ENCODE measurements at regions not wholly inside any gene's neighbourhood (a gene's known extent, or its start where the extent isn't known, plus 50 kb on each side); places are given as distances from the start of the nearest gene placed in this dataset.

DNA sequence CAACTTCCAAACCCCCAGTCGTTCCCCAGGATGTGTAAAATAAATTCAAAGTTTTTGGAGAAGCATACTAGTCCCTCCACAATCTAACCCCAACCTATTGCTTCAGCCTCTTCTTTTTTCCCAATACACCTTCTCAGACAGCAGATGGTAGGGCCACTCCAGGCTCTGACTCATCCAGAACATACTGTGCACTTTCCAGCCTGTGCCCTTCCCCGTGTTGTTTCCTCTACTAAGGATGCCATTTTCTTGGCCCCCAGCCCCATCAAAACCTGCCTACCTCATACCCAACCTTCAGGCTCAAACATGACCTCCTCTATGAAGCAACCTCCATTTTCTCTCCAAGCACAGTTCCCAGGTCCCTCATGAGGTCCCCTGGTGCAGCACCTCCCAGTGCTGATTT lies 669.3 kb downstream of the BCL11A start:
- Histone ChIP-seq H3K4me3 (ENCODE audit: low read length) (no peak overlapping the region), H3K27me3 (ENCODE audit: control insufficient read depth, insufficient read depth, low read length) (no peaks in the 10 kb centered on the region), H3K9me3 (replicated peaks; ENCODE audit: low read length) (no peaks in the 10 kb centered on the region), H3K4me2 (ENCODE audit: low read length) (no peak overlapping the region), H3K36me3 (ENCODE audit: insufficient read depth, low read length) (no peaks in the 10 kb centered on the region), H3K9ac (ENCODE audit: low read depth, low read length) (no peak overlapping the region), H3K4me1 (ENCODE audit: control insufficient read depth, insufficient read depth, low read length) (no peaks in the 10 kb centered on the region)

DNA sequence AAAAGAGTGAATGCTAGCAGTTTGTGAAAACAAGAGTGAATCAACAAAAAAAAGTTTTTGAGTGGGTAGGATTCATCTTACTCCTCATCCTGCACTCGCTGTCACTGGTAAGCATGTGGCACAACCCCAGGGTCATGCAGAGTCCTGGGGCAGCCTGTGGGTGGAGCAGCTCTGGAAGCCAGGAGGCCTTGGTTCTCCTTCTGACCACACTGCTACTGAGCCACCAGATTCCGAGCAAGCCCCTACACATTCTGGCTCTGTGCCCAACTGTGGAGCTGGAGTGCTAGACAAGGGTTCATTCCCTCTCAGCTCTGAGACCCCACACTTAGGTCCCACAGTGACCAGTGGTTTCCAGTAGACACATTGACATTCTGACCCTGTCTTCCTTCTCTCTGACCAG lies 670.6 kb downstream of the BCL11A start:
- H3K4me2 ChIP-seq (ENCODE audit: low read length), result no peak overlapping the region
- no peaks in the 10 kb centered on the region for H3K36me3 ChIP-seq (ENCODE audit: insufficient read depth, low read length)
- H3K9ac ChIP-seq (ENCODE audit: low read depth, low read length), result no peak overlapping the region
- H3K9me3 ChIP-seq (replicated peaks; ENCODE audit: low read length), result no peaks in the 10 kb centered on the region
- H3K4me3 ChIP-seq (ENCODE audit: low read length), result no peak overlapping the region
- no peaks in the 10 kb centered on the region for H3K4me1 ChIP-seq (ENCODE audit: control insufficient read depth, insufficient read depth, low read length)
- no peaks in the 10 kb centered on the region for H3K27me3 ChIP-seq (ENCODE audit: control insufficient read depth, insufficient read depth, low read length)

DNA sequence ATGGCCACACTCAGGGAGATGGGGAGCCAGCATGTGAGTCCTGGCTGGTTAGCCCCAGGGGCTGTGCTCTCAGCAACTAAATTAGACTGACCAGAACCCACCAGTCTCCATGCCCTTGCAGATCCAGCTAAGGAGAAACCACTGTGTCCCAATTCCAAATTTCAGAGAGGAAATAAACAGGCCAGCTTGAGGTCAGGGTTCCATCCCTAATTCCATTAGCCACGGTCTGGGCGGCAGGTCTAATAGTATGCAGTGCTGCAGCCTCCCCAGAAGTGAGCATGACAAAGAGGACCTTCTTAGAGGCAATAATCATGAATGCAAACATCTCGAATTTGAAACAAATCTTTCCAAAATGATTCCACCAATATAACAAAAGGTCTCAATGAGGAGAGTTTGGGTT lies 671.2 kb downstream of the BCL11A start:
- no peak overlapping the region for H3K4me2 ChIP-seq (ENCODE audit: low read length)
- H3K9me3 ChIP-seq (replicated peaks; ENCODE audit: low read length), result no peaks in the 10 kb centered on the region
- no peak overlapping the region for H3K9ac ChIP-seq (ENCODE audit: low read depth, low read length)
- H3K36me3 ChIP-seq (ENCODE audit: insufficient read depth, low read length), result no peaks in the 10 kb centered on the region
- no peak overlapping the region for H3K4me3 ChIP-seq (ENCODE audit: low read length)
- no peaks in the 10 kb centered on the region for H3K27me3 ChIP-seq (ENCODE audit: control insufficient read depth, insufficient read depth, low read length)
- H3K4me1 ChIP-seq (ENCODE audit: control insufficient read depth, insufficient read depth, low read length), result no peaks in the 10 kb centered on the region

- Histone ChIP-seq H3K4me1 (ENCODE audit: control insufficient read depth, insufficient read depth, low read length) (no peaks in the 10 kb centered on the region), H3K9me3 (replicated peaks; ENCODE audit: low read length) (no peaks in the 10 kb centered on the region), H3K4me2 (ENCODE audit: low read length) (no peak overlapping the region), H3K4me3 (ENCODE audit: low read length) (no peak overlapping the region), H3K27me3 (ENCODE audit: control insufficient read depth, insufficient read depth, low read length) (no peaks in the 10 kb centered on the region), H3K9ac (ENCODE audit: low read depth, low read length) (no peak overlapping the region), H3K36me3 (ENCODE audit: insufficient read depth, low read length) (no peaks in the 10 kb centered on the region)
These were observed 672.2 kb downstream of the BCL11A start for GRCh38 chr2:59881218-59881617.

DNA sequence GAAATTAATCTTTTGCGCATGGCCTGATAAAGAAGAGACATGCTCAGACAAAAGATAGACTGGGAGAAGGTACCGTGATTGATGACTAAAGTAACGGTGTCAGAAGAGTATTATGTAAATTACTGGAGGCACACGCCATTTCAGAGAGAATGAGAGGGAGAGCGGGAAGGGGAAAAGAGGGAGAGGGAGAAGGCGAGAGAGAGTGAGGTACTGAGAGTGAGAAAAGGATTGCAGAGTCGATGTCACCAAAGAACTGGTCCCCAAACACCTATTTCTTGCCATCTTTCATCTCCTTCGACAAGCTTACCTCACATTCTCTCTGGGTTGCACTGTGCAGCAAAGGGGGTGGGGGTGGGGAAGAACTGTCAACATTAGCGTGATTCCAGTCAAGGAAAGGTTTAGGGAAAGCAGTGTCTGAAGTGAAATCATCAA lies 673.7 kb downstream of the BCL11A start:
- Histone ChIP-seq H3K4me2 (ENCODE audit: low read length) (no peak overlapping the region), H3K4me1 (ENCODE audit: control insufficient read depth, insufficient read depth, low read length) (no peaks in the 10 kb centered on the region), H3K9ac (ENCODE audit: low read depth, low read length) (no peak overlapping the region), H3K36me3 (ENCODE audit: insufficient read depth, low read length) (no peaks in the 10 kb centered on the region), H3K9me3 (replicated peaks; ENCODE audit: low read length) (no peaks in the 10 kb centered on the region), H3K27me3 (ENCODE audit: control insufficient read depth, insufficient read depth, low read length) (no peaks in the 10 kb centered on the region), H3K4me3 (ENCODE audit: low read length) (no peak overlapping the region)

DNA sequence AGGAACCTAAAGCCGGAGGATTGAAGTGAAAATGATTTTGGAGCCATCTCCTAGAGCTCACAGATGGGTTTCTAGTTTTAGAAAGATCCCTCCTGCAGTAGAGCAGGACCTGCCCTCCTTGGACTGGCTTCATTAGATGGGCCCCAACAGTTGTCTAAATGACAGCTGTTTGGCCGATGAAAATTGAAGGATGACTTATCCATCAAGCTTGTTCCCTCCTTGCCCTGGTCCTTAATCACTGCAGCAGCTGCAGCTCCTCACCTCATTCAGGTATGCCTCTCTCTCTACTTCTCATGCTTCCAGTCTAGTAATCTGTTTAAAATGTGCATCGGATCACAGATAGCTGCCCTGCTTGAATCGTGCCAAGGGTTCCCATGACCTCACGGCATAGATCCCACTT lies 677.6 kb downstream of the BCL11A start:
- Histone ChIP-seq H3K4me1 (ENCODE audit: control insufficient read depth, insufficient read depth, low read length) (no peaks in the 10 kb centered on the region), H3K4me3 (ENCODE audit: low read length) (no peak overlapping the region), H3K9ac (ENCODE audit: low read depth, low read length) (no peak overlapping the region), H3K36me3 (ENCODE audit: insufficient read depth, low read length) (no peaks in the 10 kb centered on the region), H3K9me3 (replicated peaks; ENCODE audit: low read length) (no peaks in the 10 kb centered on the region), H3K4me2 (ENCODE audit: low read length) (no peak overlapping the region), H3K27me3 (ENCODE audit: control insufficient read depth, insufficient read depth, low read length) (no peaks in the 10 kb centered on the region)

- Histone ChIP-seq H3K9ac (ENCODE audit: low read depth, low read length) (no peak overlapping the region), H3K9me3 (replicated peaks; ENCODE audit: low read length) (no peaks in the 10 kb centered on the region), H3K4me1 (ENCODE audit: control insufficient read depth, insufficient read depth, low read length) (no peaks in the 10 kb centered on the region), H3K4me3 (ENCODE audit: low read length) (no peak overlapping the region), H3K4me2 (ENCODE audit: low read length) (no peak overlapping the region), H3K27me3 (ENCODE audit: control insufficient read depth, insufficient read depth, low read length) (no peaks in the 10 kb centered on the region), H3K36me3 (ENCODE audit: insufficient read depth, low read length) (no peaks in the 10 kb centered on the region)
These were observed 678.3 kb downstream of the BCL11A start for GRCh38 chr2:59874971-59875755.

- H3K4me3 ChIP-seq (ENCODE audit: low read length), result no peak overlapping the region
- H3K4me1 ChIP-seq (ENCODE audit: control insufficient read depth, insufficient read depth, low read length), result no peaks in the 10 kb centered on the region
- H3K4me2 ChIP-seq (ENCODE audit: low read length), result no peak overlapping the region
- H3K9ac ChIP-seq (ENCODE audit: low read depth, low read length), result no peak overlapping the region
- H3K9me3 ChIP-seq (replicated peaks; ENCODE audit: low read length), result no peaks in the 10 kb centered on the region
- no peaks in the 10 kb centered on the region for H3K36me3 ChIP-seq (ENCODE audit: insufficient read depth, low read length)
- H3K27me3 ChIP-seq (ENCODE audit: control insufficient read depth, insufficient read depth, low read length), result no peaks in the 10 kb centered on the region
These were observed 679.1 kb downstream of the BCL11A start for GRCh38 chr2:59874361-59874760.

DNA sequence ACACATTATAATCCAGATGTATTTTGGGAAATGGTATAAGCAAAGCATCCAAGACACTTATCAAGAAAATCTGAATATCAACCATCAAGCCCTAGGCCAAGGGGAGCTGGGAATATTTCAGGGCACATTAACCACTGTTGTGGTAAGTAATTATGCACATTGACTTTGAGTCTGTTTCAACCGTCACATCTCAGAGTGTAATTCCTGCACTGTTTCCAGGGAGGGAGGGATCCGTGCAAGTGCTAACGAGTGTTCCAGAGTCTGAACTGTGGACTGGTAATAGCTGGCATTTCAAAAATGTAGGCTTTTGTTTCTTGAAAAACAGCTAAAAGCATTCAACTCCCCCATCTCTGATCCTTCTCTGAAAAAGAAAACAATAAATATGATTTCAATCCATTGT lies 681.6 kb downstream of the BCL11A start:
- H3K36me3 ChIP-seq (ENCODE audit: insufficient read depth, low read length), result no peaks in the 10 kb centered on the region
- no peak overlapping the region for H3K4me3 ChIP-seq (ENCODE audit: low read length)
- H3K4me2 ChIP-seq (ENCODE audit: low read length), result no peak overlapping the region
- H3K9ac ChIP-seq (ENCODE audit: low read depth, low read length), result no peak overlapping the region
- no peaks in the 10 kb centered on the region for H3K4me1 ChIP-seq (ENCODE audit: control insufficient read depth, insufficient read depth, low read length)
- H3K9me3 ChIP-seq (replicated peaks; ENCODE audit: low read length), result no peaks in the 10 kb centered on the region
- H3K27me3 ChIP-seq (ENCODE audit: control insufficient read depth, insufficient read depth, low read length), result no peaks in the 10 kb centered on the region

DNA sequence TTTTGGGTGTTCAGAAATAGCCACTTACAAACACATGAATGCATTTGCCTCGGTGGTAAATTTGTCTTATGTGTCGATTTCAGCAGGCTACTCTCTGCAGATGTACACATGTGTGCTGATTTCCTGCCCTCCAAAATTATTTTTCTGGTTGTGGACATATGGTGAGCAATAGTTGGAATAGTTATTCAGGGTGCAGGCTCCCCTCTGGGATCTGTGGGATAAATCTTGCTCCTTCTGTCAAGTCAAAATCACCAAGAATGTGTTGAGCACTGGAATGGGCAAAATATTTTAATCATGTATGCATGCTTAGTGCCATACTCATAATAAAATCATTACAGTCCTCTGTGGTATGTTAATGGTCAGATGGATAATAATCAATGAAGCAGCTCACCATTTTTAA lies 684.5 kb downstream of the BCL11A start:
- H3K4me1 ChIP-seq (ENCODE audit: control insufficient read depth, insufficient read depth, low read length), result no peaks in the 10 kb centered on the region
- no peaks in the 10 kb centered on the region for H3K36me3 ChIP-seq (ENCODE audit: insufficient read depth, low read length)
- H3K9me3 ChIP-seq (replicated peaks; ENCODE audit: low read length), result no peaks in the 10 kb centered on the region
- no peak overlapping the region for H3K4me3 ChIP-seq (ENCODE audit: low read length)
- H3K9ac ChIP-seq (ENCODE audit: low read depth, low read length), result no peak overlapping the region
- no peak overlapping the region for H3K4me2 ChIP-seq (ENCODE audit: low read length)
- no peaks in the 10 kb centered on the region for H3K27me3 ChIP-seq (ENCODE audit: control insufficient read depth, insufficient read depth, low read length)

DNA sequence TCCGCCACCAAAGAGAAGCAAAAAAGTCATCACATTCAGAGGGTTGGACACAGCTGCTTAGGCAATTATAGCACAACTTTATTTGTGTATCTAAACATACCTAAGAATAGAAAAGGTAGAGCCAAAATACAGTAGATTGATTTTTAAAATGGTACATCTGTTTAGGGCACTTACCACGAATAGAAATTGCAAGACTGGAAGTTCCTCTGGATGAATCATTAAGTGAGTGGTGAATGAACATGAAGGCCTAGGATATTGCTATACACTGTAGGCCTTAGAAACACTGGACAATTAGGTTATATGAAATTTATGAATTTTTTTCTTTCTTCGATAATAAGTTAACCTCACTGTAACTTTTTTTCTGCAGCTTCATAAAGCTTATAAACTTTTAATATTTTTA lies 687.0 kb downstream of the BCL11A start:
- Histone ChIP-seq H3K4me3 (ENCODE audit: low read length) (no peak overlapping the region), H3K9ac (ENCODE audit: low read depth, low read length) (no peak overlapping the region), H3K4me1 (ENCODE audit: control insufficient read depth, insufficient read depth, low read length) (no peaks in the 10 kb centered on the region), H3K36me3 (ENCODE audit: insufficient read depth, low read length) (no peaks in the 10 kb centered on the region), H3K9me3 (replicated peaks; ENCODE audit: low read length) (no peaks in the 10 kb centered on the region), H3K27me3 (ENCODE audit: control insufficient read depth, insufficient read depth, low read length) (no peaks in the 10 kb centered on the region), H3K4me2 (ENCODE audit: low read length) (no peak overlapping the region)

DNA sequence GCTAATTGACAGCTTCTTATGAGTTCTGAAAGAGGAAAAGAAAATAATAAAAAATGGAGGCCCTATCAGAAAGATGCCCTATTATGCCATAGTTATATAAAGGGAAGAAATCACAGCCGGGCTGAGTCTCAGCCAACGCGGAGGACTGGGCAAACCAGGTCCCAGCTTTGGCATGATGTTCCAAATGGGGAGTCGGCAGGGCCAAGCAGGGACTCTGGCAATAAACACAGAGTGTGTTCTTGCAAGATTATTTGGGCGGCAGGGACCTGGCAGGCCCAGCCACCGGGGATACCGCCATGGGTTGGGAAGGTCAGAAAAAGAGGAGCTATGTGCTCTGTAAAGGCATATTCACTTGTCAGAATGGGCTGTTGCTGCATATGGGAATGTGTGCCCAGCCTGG lies 694.9 kb downstream of the BCL11A start:
- Histone ChIP-seq H3K27me3 (ENCODE audit: control insufficient read depth, insufficient read depth, low read length) (no peaks in the 10 kb centered on the region), H3K4me3 (ENCODE audit: low read length) (no peak overlapping the region), H3K4me2 (ENCODE audit: low read length) (no peak overlapping the region), H3K9ac (ENCODE audit: low read depth, low read length) (no peak overlapping the region), H3K36me3 (ENCODE audit: insufficient read depth, low read length) (no peaks in the 10 kb centered on the region), H3K9me3 (replicated peaks; ENCODE audit: low read length) (peaks cover 2% of the 10 kb centered on the region), H3K4me1 (ENCODE audit: control insufficient read depth, insufficient read depth, low read length) (no peaks in the 10 kb centered on the region)

Measured in skeletal muscle satellite cell (primary cell).